Adrenal gland (tissue), 5 donors: ENCODE measurements at regions not wholly inside any gene's neighbourhood (a gene's known extent, or its start where the extent isn't known, plus 50 kb on each side); places are given as distances from the start of the nearest gene placed in this dataset.

Experiments used
- POLR2A ChIP-seq, 2 donors: fragments of 450-650 bp; IDR thresholded peaks; one replicate each; pipeline ENCODE4 v1.6.1; 2017; ENCODE audit warnings: antibody characterized with exemption in 2 of 2, mild to moderate bottlenecking in 2 of 2, moderate library complexity in 1 of 2
- TF ChIP-seq, protein P1 (sequence below), 6 experiments: fragments of 450-650 bp in 4 of 6; fragments of 200-600 bp in 2 of 6; sonication (generic) in 1 of 6; IDR thresholded peaks; 1 replicate in 5 of 6; 2 replicates in 1 of 6; pipeline versions ENCODE4 v1.5.1 to v1.8.0; 2016 to 2021; ENCODE audit warnings: antibody characterized with exemption in 6 of 6, mild to moderate bottlenecking in 2 of 6, moderate library complexity in 1 of 6
- donor health status: DM: no; HTN: no; CAD: no.

DNA sequence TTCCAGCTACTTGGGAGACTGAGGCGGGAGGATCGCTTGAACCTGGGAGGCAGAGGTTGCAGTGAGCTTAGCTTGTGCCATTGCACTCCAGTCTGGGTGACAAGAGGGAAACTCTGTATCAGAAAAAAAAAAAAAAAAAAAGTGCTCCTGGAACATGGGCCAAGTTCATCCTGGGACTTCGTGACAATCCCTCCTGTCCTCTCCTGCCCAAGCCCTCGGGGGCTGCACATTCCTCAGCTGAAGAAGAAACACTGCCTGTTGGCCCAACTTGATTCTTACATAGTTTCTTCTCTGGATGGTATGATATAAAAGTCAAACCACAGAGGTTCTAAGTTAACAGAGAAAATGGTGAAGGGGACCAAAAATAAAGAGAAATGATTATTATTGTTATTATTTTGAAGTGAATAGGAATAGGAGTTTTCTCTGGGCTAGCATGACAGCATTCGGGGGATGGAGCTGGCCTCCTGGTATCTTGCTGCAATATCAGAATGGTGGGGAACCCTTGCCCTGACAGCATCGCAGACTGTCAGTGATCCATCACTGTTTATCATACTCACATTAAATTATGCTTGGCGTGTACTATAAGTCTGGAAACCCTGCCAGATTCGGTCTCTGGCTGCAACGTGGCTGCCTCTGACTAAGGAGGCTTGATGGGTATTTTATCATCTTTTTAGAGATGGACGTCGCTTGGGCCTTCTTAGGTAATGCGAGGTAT, 113.7 kb upstream of the OXGR1 start:
- TF ChIP-seq POLR2A (IDR thresholded peaks at IDR 0.05) = no peak
- TF ChIP-seq, protein P1, sequence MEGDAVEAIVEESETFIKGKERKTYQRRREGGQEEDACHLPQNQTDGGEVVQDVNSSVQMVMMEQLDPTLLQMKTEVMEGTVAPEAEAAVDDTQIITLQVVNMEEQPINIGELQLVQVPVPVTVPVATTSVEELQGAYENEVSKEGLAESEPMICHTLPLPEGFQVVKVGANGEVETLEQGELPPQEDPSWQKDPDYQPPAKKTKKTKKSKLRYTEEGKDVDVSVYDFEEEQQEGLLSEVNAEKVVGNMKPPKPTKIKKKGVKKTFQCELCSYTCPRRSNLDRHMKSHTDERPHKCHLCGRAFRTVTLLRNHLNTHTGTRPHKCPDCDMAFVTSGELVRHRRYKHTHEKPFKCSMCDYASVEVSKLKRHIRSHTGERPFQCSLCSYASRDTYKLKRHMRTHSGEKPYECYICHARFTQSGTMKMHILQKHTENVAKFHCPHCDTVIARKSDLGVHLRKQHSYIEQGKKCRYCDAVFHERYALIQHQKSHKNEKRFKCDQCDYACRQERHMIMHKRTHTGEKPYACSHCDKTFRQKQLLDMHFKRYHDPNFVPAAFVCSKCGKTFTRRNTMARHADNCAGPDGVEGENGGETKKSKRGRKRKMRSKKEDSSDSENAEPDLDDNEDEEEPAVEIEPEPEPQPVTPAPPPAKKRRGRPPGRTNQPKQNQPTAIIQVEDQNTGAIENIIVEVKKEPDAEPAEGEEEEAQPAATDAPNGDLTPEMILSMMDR (IDR thresholded peaks at IDR 0.05) = no peak
